ENCODE measurements at regions not wholly inside any gene's neighbourhood (a gene's known extent, or its start where the extent isn't known, plus 50 kb on each side); places are given as distances from the start of the nearest gene placed in this dataset.

- Mint-ChIP-seq H3K36me3 (ENCODE audit: low read depth) (no peaks in the 10 kb centered on the region), H3K4me3 (no peak overlapping the region), H3K9me3 (no peaks in the 10 kb centered on the region), H3K27ac (no peak overlapping the region), H3K27me3 (peaks cover 57% of the 10 kb centered on the region), H3K4me1 (ENCODE audit: low read depth) (peaks cover 8% of the 10 kb centered on the region)
These were observed 157.1 kb upstream of the SIX2 start for GRCh38 chr2:45166229-45166890.

GRCh38 chr2:45162711-45163110, 153.5 kb upstream of the SIX2 start:
- H3K9me3 Mint-ChIP-seq, result no peaks in the 10 kb centered on the region
- no peak overlapping the region for H3K4me3 Mint-ChIP-seq
- H3K36me3 Mint-ChIP-seq (ENCODE audit: low read depth), result no peaks in the 10 kb centered on the region
- H3K4me1 Mint-ChIP-seq (ENCODE audit: low read depth), result no peaks in the 10 kb centered on the region
- no peak overlapping the region for H3K27ac Mint-ChIP-seq
- H3K27me3 Mint-ChIP-seq, result peaks cover 51% of the 10 kb centered on the region

GRCh38 chr2:45156605-45157004, 147.4 kb upstream of the SIX2 start:
- H3K9me3 Mint-ChIP-seq, result no peaks in the 10 kb centered on the region
- no peaks in the 10 kb centered on the region for H3K4me1 Mint-ChIP-seq (ENCODE audit: low read depth)
- no peak overlapping the region for H3K4me3 Mint-ChIP-seq
- no peaks in the 10 kb centered on the region for H3K36me3 Mint-ChIP-seq (ENCODE audit: low read depth)
- H3K27me3 Mint-ChIP-seq, result peaks cover 34% of the 10 kb centered on the region
- no peak overlapping the region for H3K27ac Mint-ChIP-seq

GRCh38 chr2:45154606-45155155, 145.4 kb upstream of the SIX2 start:
- Mint-ChIP-seq H3K4me1 (ENCODE audit: low read depth) (no peaks in the 10 kb centered on the region), H3K36me3 (ENCODE audit: low read depth) (no peaks in the 10 kb centered on the region), H3K9me3 (no peaks in the 10 kb centered on the region), H3K27me3 (peaks cover 28% of the 10 kb centered on the region), H3K27ac (no peak overlapping the region), H3K4me3 (no peak overlapping the region)

GRCh38 chr2:45154144-45154543, 144.9 kb upstream of the SIX2 start:
- Mint-ChIP-seq H3K27ac (no peak overlapping the region), H3K9me3 (no peaks in the 10 kb centered on the region), H3K27me3 (peaks cover 28% of the 10 kb centered on the region), H3K4me1 (ENCODE audit: low read depth) (no peaks in the 10 kb centered on the region), H3K4me3 (no peak overlapping the region), H3K36me3 (ENCODE audit: low read depth) (no peaks in the 10 kb centered on the region)

GRCh38 chr2:45153121-45153520, 143.9 kb upstream of the SIX2 start:
- no peak overlapping the region for H3K27ac Mint-ChIP-seq
- H3K36me3 Mint-ChIP-seq (ENCODE audit: low read depth), result no peaks in the 10 kb centered on the region
- no peaks in the 10 kb centered on the region for H3K4me1 Mint-ChIP-seq (ENCODE audit: low read depth)

GRCh38 chr2:45152691-45153090, 143.4 kb upstream of the SIX2 start:
- H3K27me3 Mint-ChIP-seq, result peaks cover 27% of the 10 kb centered on the region

More at GRCh38 chr2:45153121-45153520, 143.9 kb upstream of the SIX2 start:
- H3K4me3 Mint-ChIP-seq, result no peak overlapping the region
- H3K9me3 Mint-ChIP-seq, result peaks cover 5% of the 10 kb centered on the region
- peaks cover 32% of the 10 kb centered on the region for H3K27me3 Mint-ChIP-seq

GRCh38 chr2:45145073-45145899, 136.0 kb upstream of the SIX2 start:
- no peaks in the 10 kb centered on the region for H3K36me3 Mint-ChIP-seq (ENCODE audit: low read depth)
- no peak overlapping the region for H3K27ac Mint-ChIP-seq
- H3K4me1 Mint-ChIP-seq (ENCODE audit: low read depth), result no peaks in the 10 kb centered on the region
- peaks cover 5% of the 10 kb centered on the region for H3K9me3 Mint-ChIP-seq
- H3K4me3 Mint-ChIP-seq, result no peak overlapping the region
- H3K27me3 Mint-ChIP-seq, result peaks cover 52% of the 10 kb centered on the region

More at GRCh38 chr2:45152691-45153090, 143.4 kb upstream of the SIX2 start:
- Mint-ChIP-seq H3K4me1 (ENCODE audit: low read depth) (no peaks in the 10 kb centered on the region), H3K4me3 (no peak overlapping the region), H3K9me3 (peaks cover 5% of the 10 kb centered on the region), H3K36me3 (ENCODE audit: low read depth) (no peaks in the 10 kb centered on the region), H3K27ac (no peak overlapping the region)

- Mint-ChIP-seq H3K4me1 (ENCODE audit: low read depth) (no peaks in the 10 kb centered on the region), H3K27me3 (peaks cover 44% of the 10 kb centered on the region), H3K36me3 (ENCODE audit: low read depth) (no peaks in the 10 kb centered on the region), H3K27ac (no peak overlapping the region), H3K4me3 (no peak overlapping the region), H3K9me3 (no peaks in the 10 kb centered on the region)
These were observed 132.9 kb upstream of the SIX2 start for GRCh38 chr2:45141883-45142866.

- no peak overlapping the region for H3K4me3 Mint-ChIP-seq
- H3K27me3 Mint-ChIP-seq, result peaks cover 38% of the 10 kb centered on the region
- no peaks in the 10 kb centered on the region for H3K9me3 Mint-ChIP-seq
- H3K27ac Mint-ChIP-seq, result no peak overlapping the region
- no peaks in the 10 kb centered on the region for H3K4me1 Mint-ChIP-seq (ENCODE audit: low read depth)
- H3K36me3 Mint-ChIP-seq (ENCODE audit: low read depth), result no peaks in the 10 kb centered on the region
These were observed 131.4 kb upstream of the SIX2 start for GRCh38 chr2:45140675-45141074.

- Mint-ChIP-seq H3K4me1 (ENCODE audit: low read depth) (peaks cover 4% of the 10 kb centered on the region), H3K36me3 (ENCODE audit: low read depth) (no peaks in the 10 kb centered on the region)
These were observed 129.7 kb upstream of the SIX2 start for GRCh38 chr2:45138904-45139303.

GRCh38 chr2:45137966-45138695, 128.9 kb upstream of the SIX2 start:
- H3K4me1 Mint-ChIP-seq (ENCODE audit: low read depth), result peaks cover 4% of the 10 kb centered on the region
- H3K27ac Mint-ChIP-seq, result no peak overlapping the region
- no peaks in the 10 kb centered on the region for H3K9me3 Mint-ChIP-seq
- H3K36me3 Mint-ChIP-seq (ENCODE audit: low read depth), result no peaks in the 10 kb centered on the region
- H3K27me3 Mint-ChIP-seq, result peaks cover 23% of the 10 kb centered on the region
- no peak overlapping the region for H3K4me3 Mint-ChIP-seq

More at GRCh38 chr2:45138904-45139303, 129.7 kb upstream of the SIX2 start:
- no peak overlapping the region for H3K27ac Mint-ChIP-seq
- peaks cover 25% of the 10 kb centered on the region for H3K27me3 Mint-ChIP-seq
- H3K9me3 Mint-ChIP-seq, result no peaks in the 10 kb centered on the region
- H3K4me3 Mint-ChIP-seq, result no peak overlapping the region

GRCh38 chr2:45134726-45135125, 125.5 kb upstream of the SIX2 start:
- no peaks in the 10 kb centered on the region for H3K36me3 Mint-ChIP-seq (ENCODE audit: low read depth)
- no peaks in the 10 kb centered on the region for H3K9me3 Mint-ChIP-seq
- H3K27me3 Mint-ChIP-seq, result peaks cover 9% of the 10 kb centered on the region
- no peak overlapping the region for H3K27ac Mint-ChIP-seq
- no peak overlapping the region for H3K4me3 Mint-ChIP-seq
- peaks cover 4% of the 10 kb centered on the region for H3K4me1 Mint-ChIP-seq (ENCODE audit: low read depth)

- Mint-ChIP-seq H3K27me3 (peaks cover 7% of the 10 kb centered on the region), H3K9me3 (no peaks in the 10 kb centered on the region), H3K27ac (no peak overlapping the region), H3K4me3 (no peak overlapping the region), H3K4me1 (ENCODE audit: low read depth) (peaks cover 4% of the 10 kb centered on the region), H3K36me3 (ENCODE audit: low read depth) (no peaks in the 10 kb centered on the region)
These were observed 124.8 kb upstream of the SIX2 start for GRCh38 chr2:45134014-45134413.

Data from stimulated activated naive CD8-positive, alpha-beta T cell treated with anti-CD3 and anti-CD28 coated beads, Interleukin-15, Interleukin-2, amounts not matched to agents 100 ng/mL and 50 ng/mL, for 24 hours (primary cell).